ENCODE measurements at regions not wholly inside any gene's neighbourhood (a gene's known extent, or its start where the extent isn't known, plus 50 kb on each side); places are given as distances from the start of the nearest gene placed in this dataset.

DNA sequence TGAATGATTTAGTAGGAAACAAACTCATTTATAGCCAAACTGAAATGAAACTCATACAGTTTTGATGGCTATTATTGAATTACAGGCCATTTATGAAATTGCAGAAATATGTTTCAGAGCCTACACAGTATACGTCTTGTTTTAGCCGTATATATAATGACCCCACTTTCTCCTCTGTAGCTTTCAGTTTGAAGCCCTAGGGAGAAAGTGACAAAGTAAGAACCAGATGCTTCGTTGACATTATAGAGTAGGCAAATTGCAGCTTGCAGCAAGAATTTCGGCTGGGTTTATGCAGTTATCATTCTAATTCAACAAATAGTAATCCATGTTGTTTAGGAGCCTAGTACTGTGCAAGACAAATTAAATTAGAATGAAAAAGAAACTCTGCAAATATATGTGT, 836.3 kb upstream of the ADGRL4 start:
- DNase-seq (ENCODE audit: low spot score), result no peak

DNA sequence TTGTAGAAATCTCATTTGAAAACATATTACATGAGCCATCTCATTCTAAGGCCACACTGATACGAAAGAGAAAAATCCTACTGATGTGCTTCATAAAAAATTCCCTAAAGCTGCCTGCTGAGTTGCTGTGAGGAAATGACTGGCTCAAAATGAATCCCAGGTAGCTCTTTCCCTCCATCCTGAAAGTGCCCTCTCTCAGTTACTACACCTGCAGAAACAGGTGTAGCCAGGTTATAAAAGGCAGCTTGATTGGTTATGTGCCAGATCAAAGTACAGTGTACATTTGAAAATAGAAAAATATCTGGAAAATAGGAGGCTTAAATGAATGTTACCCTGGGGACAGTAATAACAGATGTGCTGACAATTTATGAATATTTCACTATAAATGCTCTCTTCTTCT, 833.4 kb upstream of the ADGRL4 start:
- DNase-seq (ENCODE audit: low spot score), result no peak

DNA sequence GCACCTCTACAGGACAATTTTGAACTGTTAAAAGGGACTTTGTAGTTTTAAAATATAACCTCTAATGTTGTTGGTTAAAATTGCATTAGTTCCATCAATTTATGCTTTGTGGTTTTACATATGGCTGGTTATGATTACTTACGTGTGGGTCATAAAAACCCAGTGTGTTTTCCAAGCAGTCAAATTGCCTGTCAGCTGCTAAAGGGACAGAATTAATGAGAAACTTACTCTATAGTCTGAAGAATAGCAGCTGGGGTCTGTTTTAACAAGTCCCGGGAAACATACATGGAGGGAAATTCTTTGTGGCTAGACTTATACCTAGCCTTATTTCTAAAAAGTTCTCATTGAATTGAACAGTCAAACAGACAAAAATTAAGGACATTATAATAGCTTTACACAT, 820.9 kb upstream of the ADGRL4 start:
- no peak for DNase-seq (ENCODE audit: low spot score)

DNA sequence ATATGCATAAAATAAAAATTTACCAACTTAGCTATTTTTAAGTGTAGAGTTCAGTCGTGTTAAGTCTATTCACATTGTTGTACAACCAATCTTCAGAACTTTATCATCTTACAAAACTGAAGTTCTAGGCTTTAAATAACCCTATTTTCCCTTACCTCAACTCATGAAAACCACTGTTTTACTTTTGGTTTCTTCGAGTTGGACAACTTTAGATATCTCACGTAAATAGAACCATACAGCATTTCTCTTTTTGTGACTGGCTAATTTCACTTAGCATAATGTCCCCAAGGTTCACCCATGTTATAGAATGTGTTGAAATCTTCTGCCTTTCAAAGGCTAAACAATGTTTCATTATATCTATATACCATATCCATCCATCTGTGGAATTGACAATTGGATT, 819.0 kb upstream of the ADGRL4 start:
- no peak for DNase-seq (ENCODE audit: low spot score)

DNA sequence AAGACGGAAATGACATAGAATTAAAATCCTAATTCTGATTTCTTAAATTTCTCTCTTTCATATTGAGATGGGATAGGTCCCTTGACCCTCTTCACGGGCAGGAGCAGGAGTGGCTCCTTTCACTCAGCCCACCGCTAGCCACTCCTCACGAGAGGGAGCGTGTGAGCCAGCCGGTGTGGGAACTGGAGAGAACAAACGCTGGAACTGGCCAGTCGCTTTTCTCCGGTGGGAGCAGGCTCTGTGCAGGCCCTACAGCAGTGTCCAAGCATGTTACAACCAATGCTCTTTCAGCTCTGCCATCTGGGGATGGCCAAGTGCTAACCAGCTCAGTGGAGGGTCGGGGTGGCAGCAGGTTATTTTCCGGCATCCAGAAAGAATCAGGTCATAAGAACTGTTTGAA, 815.5 kb upstream of the ADGRL4 start:
- DNase-seq (ENCODE audit: low spot score), result no peak

DNA sequence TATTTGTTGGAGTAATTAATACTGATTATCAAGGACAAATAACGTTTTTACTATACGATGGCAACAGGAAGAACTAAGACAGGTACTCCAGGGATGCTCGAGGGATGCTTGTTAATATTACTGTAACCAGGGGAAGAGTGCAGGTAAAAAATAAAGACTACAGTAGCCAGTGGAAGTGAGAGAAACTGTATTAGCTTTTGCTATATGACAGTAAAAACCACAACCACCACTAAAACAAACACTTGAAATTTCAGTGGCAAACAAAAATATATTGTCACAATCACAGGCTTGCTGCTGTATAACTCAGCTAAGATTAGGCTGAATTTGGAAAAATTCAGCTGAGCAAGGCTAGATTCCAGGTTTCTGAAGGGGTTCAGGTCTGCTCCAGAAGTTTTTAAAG, 812.6 kb upstream of the ADGRL4 start:
- DNase-seq (ENCODE audit: low spot score), result no peak

DNA sequence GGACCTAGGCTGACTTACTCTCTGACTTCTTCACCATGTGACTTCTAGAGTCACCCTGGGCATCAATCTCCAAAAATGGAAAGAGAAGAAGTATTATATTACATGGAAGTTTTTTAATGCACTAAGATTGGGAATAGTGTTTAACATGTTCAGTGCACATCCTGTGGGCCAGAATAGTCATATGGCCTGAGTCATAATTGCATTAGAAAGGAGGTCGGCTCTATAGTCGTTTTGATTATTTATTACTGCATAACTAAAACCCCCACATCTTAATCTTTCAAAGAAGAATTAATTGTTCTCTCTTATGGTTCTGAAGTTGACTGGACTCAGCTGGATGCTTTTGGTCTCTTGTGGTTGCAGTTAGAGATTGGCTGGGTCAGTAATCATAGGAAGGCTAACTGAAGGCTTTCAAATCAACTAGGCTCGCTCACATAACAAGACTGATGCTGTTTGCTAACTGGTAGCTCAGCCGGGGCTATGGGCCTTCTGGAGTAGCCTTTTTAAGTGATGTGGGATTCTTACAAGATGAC, 810.6 kb upstream of the ADGRL4 start:
- no peak for DNase-seq (ENCODE audit: low spot score)

DNA sequence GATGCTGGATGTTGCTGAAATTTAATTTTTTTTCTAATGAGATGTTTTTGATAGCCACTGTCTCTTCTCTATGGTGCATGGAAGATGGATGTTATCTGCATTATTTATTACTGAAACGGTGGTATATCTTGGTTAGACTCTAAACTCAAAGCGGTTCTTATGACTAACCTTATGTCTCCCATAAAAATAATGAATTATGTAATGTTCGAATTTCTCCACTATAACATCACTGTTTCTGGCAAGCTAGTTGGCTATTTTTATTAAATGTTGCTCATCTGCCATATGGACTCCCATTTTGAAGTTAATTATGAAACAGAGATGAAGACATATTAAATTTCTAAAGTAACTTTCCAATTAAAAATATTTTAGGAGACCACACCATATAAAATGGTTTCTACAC, 808.6 kb upstream of the ADGRL4 start:
- no peak for DNase-seq (ENCODE audit: low spot score)

DNA sequence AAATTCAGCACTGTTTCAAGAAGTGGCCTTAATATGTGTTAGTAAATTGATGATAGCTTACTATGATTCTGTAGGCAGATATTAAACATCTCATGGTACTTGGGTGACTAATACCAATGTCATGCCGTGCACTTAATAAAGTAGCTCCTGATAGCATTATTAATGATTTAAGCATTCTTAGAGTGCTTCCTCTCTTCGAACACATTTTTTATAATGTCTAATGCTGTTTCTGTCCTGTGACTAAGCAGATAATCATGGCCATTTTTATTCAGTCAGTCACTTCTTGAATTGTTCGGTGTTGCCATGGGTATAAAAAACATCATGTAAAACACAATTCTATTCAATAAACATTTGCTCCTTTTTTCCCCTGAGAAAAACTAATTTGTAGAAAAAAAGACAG, 804.6 kb upstream of the ADGRL4 start:
- DNase-seq (ENCODE audit: low spot score), result no peak

DNA sequence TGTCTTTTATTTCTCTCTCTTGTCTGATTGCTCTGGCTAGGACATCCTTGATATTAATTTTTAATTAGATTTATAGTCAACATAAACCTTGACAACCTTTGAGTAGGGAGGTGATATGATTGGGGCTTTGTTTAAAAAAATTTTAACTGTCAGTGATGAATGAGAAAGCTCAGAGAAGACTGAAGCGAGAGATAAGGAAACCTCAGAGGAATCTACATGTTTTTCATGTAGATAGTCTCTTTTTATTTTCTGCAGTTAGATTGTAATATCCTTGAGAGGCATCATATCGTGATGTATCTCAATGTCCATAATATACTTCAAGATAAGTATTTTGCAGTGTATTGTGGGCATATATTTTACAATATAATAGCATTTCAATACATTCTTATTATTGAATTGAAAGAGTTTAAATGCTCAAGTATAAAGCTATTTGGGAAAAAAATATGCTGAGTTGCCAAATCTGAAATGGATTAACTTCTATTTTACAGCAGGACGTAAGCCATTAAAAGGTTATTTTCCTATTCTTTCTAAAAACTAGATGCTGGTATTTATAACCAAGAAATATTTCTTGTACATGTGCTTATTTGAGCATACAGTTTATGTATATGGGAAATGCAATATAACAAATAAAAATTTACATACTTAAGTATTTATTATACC, 802.4 kb upstream of the ADGRL4 start:
- no peak for DNase-seq (ENCODE audit: low spot score)

DNA sequence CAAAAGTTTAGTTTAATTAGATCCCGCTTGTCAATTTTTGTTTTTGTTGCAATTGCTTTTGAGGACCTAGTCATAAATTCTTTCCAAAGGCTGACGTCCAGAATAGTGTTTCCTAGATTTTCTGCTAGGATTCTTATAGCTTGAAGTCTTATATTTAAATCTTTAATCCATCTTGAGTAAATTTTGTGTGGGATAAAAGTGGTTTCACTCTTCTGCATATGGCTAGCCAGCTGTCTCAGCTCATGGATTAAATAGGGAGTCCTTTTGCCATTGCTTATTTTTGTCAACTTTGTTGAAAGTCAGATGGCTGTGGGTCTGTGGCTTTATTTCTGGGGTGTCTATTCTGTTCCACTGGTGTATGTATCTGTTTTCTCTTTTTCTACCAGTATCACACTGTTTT, 801.3 kb upstream of the ADGRL4 start:
- no peak for DNase-seq (ENCODE audit: low spot score)

DNA sequence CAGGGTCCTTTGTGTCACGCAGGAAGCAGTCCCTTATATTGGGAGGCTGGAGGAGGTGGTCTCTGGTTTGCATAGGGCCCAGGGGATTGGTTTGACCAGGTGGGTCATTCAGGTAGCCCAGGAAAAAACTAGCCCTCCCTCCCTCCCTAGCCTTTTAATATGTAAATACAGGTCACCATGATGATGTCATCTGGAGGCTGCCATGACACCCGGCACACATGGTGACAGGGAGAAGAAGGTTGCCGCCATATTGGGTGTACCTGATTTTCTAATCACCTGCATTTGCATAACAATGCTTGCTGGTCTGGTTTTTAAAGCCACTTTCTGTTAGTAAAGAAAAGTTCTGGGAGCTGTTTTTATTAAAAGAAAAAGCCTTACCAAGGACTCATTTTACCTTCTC, 791.0 kb upstream of the ADGRL4 start:
- DNase-seq (ENCODE audit: low spot score), result no peak

DNA sequence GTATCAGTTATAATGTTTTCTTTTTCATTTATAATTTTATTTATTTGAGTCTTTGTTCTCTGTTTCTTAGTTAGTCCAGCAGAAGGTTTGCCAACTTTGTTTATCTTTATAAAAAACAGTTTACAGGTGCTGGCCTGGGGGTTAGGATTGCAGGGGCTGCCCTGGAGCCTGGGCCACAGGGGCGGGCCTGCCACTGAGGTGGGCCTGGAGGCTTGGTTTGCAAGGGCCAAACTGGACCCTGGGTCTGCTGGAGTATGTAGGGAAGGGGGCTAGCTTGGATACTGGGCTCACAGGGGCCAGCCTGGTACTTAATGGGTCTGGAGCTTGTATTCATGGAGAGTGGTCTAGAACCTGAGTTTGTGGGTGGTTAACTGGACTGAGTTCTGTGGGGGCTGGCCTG, 789.9 kb upstream of the ADGRL4 start:
- DNase-seq (ENCODE audit: low spot score), result no peak

DNA sequence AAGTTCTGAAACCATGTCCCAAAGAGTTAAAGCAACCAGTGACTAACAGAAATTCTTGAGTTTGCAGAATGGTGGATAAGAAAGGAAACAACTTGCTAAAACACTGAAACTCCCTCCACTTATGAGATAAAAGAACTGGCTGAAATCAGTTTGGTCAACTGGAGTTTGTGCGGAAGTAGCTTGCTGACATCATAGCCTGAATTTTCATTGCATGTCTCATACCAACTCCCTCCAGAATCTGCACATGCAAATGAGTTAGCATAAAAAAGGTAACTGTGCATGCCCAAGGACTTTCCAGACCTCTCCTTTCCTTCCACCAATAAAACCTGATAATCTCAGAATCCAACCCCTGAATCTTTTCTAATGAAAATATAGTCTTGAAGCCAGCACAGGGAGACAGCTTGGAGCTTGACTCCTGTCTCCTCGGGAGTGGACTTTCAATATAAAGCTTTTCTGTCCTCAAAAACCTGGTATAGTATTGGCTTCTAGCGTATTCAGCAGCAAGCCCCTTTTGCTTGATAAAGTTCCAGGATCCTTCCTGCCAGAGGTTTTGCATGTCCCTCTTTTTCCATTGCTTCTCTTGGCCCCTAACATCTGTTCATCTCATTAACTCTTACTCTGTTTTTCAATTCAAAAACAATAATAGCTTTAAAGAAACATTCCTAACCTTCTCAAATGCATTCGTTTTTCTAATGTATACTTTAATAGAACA, 785.8 kb upstream of the ADGRL4 start:
- DNase-seq (ENCODE audit: low spot score), result no peak

DNA sequence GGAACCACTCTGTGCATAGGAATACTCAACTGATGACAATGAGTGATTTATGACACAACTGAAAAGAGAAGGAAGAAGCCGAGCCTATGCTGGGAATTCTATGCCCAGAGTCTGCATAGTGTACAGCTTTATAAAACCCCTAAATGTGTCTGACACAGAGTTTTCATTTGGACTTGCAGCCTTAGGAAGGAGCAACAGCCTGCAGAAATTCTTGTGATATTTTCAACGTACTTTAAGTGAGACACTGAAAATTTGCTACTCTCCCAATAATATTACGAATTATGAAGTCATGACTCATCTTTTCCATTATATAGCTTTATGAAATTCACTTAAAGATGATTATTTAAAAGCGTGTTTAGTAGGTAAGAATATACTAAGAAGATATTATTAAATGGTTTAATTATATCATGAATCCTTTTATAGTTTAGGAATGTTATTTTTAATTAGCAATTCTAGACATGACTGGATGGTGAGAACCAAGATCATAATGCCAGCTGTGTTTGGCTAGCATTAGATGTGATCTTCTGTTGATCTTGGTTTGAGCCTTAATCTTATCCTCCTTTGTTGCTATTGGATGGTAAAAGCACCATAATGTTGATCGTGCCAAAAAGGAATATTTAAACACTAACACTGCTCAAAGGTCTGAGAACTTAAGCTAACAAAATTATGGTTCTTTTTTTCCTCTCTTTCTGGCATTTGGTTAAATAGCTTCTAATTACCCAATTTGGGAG, 785.1 kb upstream of the ADGRL4 start:
- DNase-seq (ENCODE audit: low spot score), result no peak

DNA sequence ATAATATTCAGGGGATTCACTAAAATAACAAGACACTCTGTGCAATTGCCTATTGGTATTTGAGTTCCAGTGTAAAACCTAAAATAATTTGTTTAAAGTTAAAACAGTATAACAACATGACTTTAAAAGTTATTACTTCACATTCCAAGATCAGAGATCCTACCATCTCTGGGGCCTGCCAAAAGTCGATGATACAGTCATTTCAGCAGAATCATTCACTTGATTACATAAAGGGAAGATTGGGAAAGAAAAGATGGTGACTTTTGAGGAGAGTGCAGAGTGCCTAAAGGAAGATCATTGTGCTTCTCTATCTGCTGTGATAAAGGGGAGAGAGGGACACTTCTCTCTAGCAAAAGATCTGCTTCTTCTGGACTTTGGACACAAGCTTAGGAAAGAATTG, 784.4 kb upstream of the ADGRL4 start:
- DNase-seq (ENCODE audit: low spot score), result no peak

DNA sequence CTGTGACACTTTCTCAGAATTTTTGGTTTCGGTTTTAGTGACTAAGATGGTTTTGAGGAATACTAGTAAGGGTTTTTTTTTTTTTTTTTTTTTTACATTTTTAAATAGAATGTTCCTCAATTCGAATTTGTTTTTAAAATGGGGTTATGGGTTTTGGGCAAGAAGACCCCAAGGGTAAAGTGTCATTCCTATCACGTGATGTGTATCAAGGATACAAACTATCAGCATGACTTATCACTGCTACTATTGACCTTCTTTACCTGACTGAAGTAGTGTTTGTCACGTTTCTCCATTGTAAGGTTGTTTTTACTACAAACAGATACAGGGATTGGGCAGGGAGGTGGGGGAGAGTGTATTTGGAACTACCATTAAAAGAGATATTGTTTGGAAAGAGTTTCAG, 781.1 kb upstream of the ADGRL4 start:
- DNase-seq (ENCODE audit: low spot score), result no peak

DNA sequence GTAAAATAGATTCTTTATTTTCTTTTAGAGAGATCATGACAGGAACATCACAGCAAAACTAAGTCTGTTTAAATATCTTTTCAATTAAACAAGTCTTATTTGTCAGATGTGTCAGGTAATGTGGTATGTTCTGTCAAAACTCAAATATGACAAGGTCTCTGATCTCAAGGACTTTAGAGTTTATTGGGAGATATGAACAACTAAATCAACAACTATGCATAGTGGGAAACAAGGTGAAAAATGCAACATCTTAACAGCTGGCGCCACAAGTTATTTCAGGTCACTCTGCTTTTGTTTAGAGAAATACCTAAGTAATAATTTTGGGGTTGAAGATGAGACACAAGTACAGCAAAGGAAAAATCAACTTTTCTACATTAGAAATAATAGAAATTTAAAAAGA, 779.4 kb upstream of the ADGRL4 start:
- DNase-seq (ENCODE audit: low spot score), result no peak

DNA sequence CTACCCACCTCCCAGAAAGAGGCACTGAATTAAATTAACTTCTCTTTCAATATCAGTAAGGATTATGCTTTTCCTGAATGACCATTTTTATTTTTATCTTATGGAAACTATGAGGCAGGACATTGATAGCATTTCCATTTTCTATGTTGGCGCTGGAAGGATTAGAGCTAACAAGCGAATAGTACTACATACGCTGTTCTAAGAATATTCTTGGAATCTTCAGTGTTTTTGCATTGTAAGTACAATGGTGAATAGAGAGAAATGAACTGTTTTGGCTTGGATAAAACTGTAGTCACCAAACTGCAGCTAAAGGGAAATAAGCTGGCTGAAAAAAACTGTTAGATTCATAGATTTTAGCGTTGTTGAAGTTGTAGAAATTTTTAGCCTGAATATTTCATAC, 779.0 kb upstream of the ADGRL4 start:
- DNase-seq (ENCODE audit: low spot score), result no peak

DNA sequence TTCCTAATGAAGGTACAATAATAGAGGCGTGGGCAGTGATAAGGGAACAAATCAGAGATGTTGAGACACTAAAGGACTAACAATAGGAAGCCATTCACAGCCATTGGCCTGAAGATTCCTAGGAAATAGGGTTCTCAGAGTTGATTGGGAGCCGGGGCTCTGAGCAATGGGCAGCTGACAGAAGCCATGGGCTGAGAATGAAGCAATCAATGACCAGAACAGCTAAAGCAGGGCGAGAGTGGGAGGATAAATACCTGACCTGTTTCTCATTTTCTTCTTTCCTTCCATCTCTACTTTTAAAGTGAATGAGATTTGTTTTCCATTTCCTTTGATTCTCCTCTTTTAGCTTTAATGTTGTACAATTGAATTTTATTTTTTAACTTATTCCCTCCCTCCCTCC, 774.7 kb upstream of the ADGRL4 start:
- DNase-seq (ENCODE audit: low spot score), result no peak

DNA sequence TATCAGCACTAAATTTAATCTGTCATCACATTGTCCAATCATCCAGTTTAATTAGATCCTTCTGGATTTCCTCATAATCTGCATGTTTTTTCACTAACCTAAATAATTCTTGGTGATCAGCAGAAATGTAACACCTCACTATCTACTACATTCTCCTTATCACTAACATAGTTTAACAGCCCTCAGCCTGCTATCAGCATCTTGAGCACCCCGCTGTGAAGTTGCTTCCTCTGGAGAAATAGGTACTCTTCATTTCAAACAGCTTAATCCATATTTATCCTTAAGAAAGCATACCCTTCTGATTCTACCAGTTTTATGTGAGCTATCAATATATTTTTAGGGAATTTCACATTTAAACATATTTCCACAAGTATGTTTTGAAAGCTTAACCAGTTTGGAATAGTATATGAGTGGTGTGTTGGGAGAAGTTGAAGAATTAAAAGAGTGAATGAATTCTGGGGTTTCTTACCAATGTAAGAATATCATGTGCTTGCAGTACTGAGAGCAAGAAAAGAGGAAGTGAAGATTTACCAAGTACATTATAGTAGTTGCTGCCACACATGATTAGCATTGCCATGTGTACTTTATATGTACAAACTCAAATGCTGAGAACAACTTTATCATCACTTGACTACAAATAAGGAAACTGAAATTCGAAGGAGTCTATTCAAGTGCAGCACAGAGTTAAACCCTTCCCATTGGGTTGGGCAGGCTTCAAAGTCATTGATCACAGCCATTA, 771.1 kb upstream of the ADGRL4 start:
- DNase-seq (ENCODE audit: low spot score), result peak; percentile 14

DNA sequence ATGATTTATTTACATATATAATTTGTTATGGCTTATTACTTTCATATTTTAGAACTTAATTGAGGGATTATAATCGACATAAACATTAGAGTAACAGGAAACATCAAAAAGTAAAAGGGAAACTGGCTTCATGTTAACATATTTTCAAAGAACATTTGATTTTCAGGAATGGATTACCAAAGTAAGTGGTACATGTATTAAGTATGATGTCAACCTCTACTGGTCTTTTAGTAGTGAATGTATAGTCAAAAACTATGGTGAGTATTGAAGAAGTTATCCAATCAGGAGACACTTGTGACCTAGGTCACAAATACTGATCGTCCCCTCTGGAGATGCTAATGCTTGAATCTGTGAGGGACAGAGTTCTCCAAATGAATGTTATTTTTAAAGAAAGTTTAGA, 768.9 kb upstream of the ADGRL4 start:
- DNase-seq (ENCODE audit: low spot score), result no peak

DNA sequence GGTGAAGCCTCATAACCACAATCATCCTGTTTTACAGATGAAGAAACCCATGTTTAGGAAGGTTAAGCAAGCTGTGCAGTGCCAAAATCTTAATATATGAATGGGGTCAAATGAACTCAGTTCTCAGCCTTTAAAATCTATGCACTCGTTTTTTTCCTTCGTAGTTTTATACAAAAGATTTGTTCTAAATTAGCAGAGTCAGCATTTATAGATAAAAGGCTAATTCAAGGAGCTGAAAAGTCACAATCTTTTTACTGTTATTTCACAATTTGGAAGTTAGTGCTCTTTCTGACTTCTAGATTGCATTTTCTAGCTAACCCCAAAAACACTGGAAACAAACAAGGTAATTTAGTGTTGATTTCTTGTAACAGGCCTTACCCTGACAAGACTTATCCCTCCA, 766.9 kb upstream of the ADGRL4 start:
- no peak for DNase-seq (ENCODE audit: low spot score)
